ENCODE measurements at regions not wholly inside any gene's neighbourhood (a gene's known extent, or its start where the extent isn't known, plus 50 kb on each side); places are given as distances from the start of the nearest gene placed in this dataset.

DNA sequence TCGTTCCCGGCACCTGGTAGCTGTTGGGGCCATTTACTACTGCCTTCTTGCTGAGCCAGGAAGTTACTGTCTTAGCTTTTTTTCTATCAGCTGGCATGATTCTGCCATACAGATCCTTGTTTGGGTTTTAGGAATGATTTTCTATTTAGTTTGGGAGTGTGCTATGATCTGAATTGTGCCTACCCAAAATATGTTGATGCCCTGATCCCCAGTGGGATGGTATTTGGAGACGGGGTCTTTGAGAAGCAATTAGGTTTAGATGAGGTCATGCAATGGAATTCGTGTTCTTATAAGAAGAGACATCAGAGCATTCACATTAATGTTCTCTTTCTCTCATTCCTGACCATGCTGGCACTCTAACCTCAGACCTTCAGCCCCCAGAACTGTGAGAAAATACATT, 59.4 kb upstream of the HS3ST2 start:
- H4K8ac ChIP-seq (ENCODE audit: low read length), result no peak overlapping the region
- no peak overlapping the region for H3K9ac ChIP-seq (ENCODE audit: low read length)
- H2BK120ac ChIP-seq (ENCODE audit: low read depth, low read length), result no peak overlapping the region
- H3K36me3 ChIP-seq (ENCODE audit: control insufficient read depth in 1 of 2, insufficient read depth in 2 of 2, low read depth in 1 of 2, low read length in 2 of 2), result no peaks in the 10 kb centered on the region
- H3K79me1 ChIP-seq (replicated peaks; ENCODE audit: low read length, poor library complexity, severe bottlenecking), result no peaks in the 10 kb centered on the region
- H3K4me2 ChIP-seq (ENCODE audit: low read length, poor library complexity, severe bottlenecking), result no peak overlapping the region
- H2AK5ac ChIP-seq (ENCODE audit: low read length, severe bottlenecking), result no peak overlapping the region
- DNase-seq, result no peak
- no peaks in the 10 kb centered on the region for H3K4me1 ChIP-seq (ENCODE audit: control insufficient read depth, insufficient read depth, low read depth, low read length)
- no peak overlapping the region for H2BK5ac ChIP-seq (ENCODE audit: low read depth, low read length, poor library complexity, severe bottlenecking)
- no peak overlapping the region for H4K91ac ChIP-seq (ENCODE audit: low read length)
- no peak overlapping the region for H3K4me3 ChIP-seq (ENCODE audit: insufficient read depth in 1 of 2, low read depth in 1 of 2, low read length in 2 of 2)
- no peak overlapping the region for H3K14ac ChIP-seq (ENCODE audit: low read length in 2 of 2)
- H2BK12ac ChIP-seq (ENCODE audit: low read length in 2 of 2), result no peak overlapping the region
- H2BK15ac ChIP-seq (ENCODE audit: low read depth, poor library complexity, severe bottlenecking), result no peak overlapping the region
- no peak overlapping the region for H3K27ac ChIP-seq (ENCODE audit: low read length, poor library complexity, severe bottlenecking)
- H3K9me3 ChIP-seq (ENCODE audit: control insufficient read depth, low read length), result no peaks in the 10 kb centered on the region
- peaks cover 0 to 8% of the 10 kb centered on the region in 2 experiments for H3K27me3 ChIP-seq (ENCODE audit: control insufficient read depth in 1 of 2, insufficient read depth in 1 of 2, low read length in 2 of 2)
- no peak overlapping the region for H3K18ac ChIP-seq (ENCODE audit: low read depth in 1 of 2, low read length in 2 of 2)
- 78% methylated on average over 3 of the region's 4 CpGs for WGBS
- H3K4ac ChIP-seq (ENCODE audit: low read depth in 1 of 2, low read length in 2 of 2), result no peak overlapping the region
- H2AFZ ChIP-seq (ENCODE audit: low read depth, low read length), result no peak overlapping the region
- H3K23ac ChIP-seq (ENCODE audit: low read length in 2 of 2), result no peak overlapping the region

DNA sequence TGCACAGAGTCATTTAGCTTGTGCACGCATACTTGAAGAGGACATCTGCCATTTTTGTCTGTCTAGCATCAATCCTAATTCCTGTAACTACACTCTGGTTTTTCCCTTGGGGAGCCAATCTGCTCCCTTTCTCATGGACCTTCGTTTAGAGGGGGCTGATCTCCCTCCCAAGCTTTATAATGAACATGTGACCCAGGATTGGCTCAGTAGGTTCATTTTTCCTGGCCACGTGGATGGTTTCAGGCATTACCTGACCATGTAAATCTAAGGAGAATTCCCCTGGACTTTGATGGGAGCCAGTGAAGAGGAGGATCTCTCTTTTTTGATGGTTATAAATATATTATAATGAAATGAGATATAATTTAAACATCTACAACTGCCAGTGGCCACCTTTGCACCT, 56.8 kb upstream of the HS3ST2 start:
- Histone ChIP-seq H3K27ac (ENCODE audit: low read length, poor library complexity, severe bottlenecking) (no peak overlapping the region), H2BK12ac (ENCODE audit: low read length in 2 of 2) (no peak overlapping the region), H2AFZ (ENCODE audit: low read depth, low read length) (no peak overlapping the region), H3K27me3 (ENCODE audit: control insufficient read depth in 1 of 2, insufficient read depth in 1 of 2, low read length in 2 of 2) (peaks cover 0 to 8% of the 10 kb centered on the region in 2 experiments), H3K4me2 (ENCODE audit: low read length, poor library complexity, severe bottlenecking) (no peak overlapping the region), H3K4me1 (ENCODE audit: control insufficient read depth, insufficient read depth, low read depth, low read length) (no peaks in the 10 kb centered on the region), H3K4me3 (ENCODE audit: insufficient read depth in 1 of 2, low read depth in 1 of 2, low read length in 2 of 2) (no peak overlapping the region), H3K23ac (ENCODE audit: low read length in 2 of 2) (no peak overlapping the region), H3K14ac (ENCODE audit: low read length in 2 of 2) (no peak overlapping the region), H3K36me3 (ENCODE audit: control insufficient read depth in 1 of 2, insufficient read depth in 2 of 2, low read depth in 1 of 2, low read length in 2 of 2) (no peaks in the 10 kb centered on the region), H4K91ac (ENCODE audit: low read length) (no peak overlapping the region), H2BK15ac (ENCODE audit: low read depth, poor library complexity, severe bottlenecking) (no peak overlapping the region), H3K79me1 (replicated peaks; ENCODE audit: low read length, poor library complexity, severe bottlenecking) (no peaks in the 10 kb centered on the region), H4K8ac (ENCODE audit: low read length) (no peak overlapping the region), H2AK5ac (ENCODE audit: low read length, severe bottlenecking) (no peak overlapping the region), H3K9me3 (ENCODE audit: control insufficient read depth, low read length) (no peaks in the 10 kb centered on the region), H3K18ac (ENCODE audit: low read depth in 1 of 2, low read length in 2 of 2) (no peak overlapping the region), H3K9ac (ENCODE audit: low read length) (no peak overlapping the region), H3K4ac (ENCODE audit: low read depth in 1 of 2, low read length in 2 of 2) (no peak overlapping the region), H2BK120ac (ENCODE audit: low read depth, low read length) (no peak overlapping the region), H2BK5ac (ENCODE audit: low read depth, low read length, poor library complexity, severe bottlenecking) (no peak overlapping the region)
- DNase-seq, result no peak
- WGBS, result 60% methylated on average over 3 of the region's 3 CpGs

DNA sequence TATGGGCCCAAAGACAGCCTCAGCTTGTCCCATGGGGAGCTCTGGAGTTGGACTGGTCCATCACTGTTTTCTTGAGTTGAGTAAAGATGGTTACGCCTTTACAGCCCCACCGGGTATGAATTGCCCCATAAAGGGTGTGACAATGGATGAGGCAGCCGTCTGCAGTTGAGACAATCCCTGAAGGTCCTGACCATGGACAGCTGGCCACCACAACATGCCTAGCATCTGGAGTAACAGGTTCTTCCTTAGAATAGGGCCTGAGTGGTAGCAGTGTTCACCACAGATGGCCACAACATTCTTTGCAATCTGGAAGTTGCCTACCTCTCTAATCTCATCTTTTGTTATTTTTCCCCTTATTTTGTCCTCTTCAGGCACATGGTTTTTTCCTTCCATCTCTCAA, 51.5 kb upstream of the HS3ST2 start:
- no peaks in the 10 kb centered on the region for H3K36me3 ChIP-seq (ENCODE audit: control insufficient read depth in 1 of 2, insufficient read depth in 2 of 2, low read depth in 1 of 2, low read length in 2 of 2)
- no peak overlapping the region for H2BK12ac ChIP-seq (ENCODE audit: low read length in 2 of 2)
- DNase-seq, result no peak
- no peak overlapping the region for H3K4me3 ChIP-seq (ENCODE audit: insufficient read depth in 1 of 2, low read depth in 1 of 2, low read length in 2 of 2)
- no peak overlapping the region for H3K9ac ChIP-seq (ENCODE audit: low read length)
- no peak overlapping the region for H4K91ac ChIP-seq (ENCODE audit: low read length)
- H2BK15ac ChIP-seq (ENCODE audit: low read depth, poor library complexity, severe bottlenecking), result no peak overlapping the region
- H2AFZ ChIP-seq (ENCODE audit: low read depth, low read length), result no peak overlapping the region
- H2BK5ac ChIP-seq (ENCODE audit: low read depth, low read length, poor library complexity, severe bottlenecking), result no peak overlapping the region
- peaks cover 4 to 5% of the 10 kb centered on the region in 2 experiments for H3K27me3 ChIP-seq (ENCODE audit: control insufficient read depth in 1 of 2, insufficient read depth in 1 of 2, low read length in 2 of 2)
- H3K27ac ChIP-seq (ENCODE audit: low read length, poor library complexity, severe bottlenecking), result no peak overlapping the region
- H3K18ac ChIP-seq (ENCODE audit: low read depth in 1 of 2, low read length in 2 of 2), result no peak overlapping the region
- no peak overlapping the region for H2BK120ac ChIP-seq (ENCODE audit: low read depth, low read length)
- 86% methylated on average over 3 of the region's 3 CpGs for WGBS
- no peak overlapping the region for H3K23ac ChIP-seq (ENCODE audit: low read length in 2 of 2)
- H3K4me2 ChIP-seq (ENCODE audit: low read length, poor library complexity, severe bottlenecking), result no peak overlapping the region
- H3K4me1 ChIP-seq (ENCODE audit: control insufficient read depth, insufficient read depth, low read depth, low read length), result no peaks in the 10 kb centered on the region
- no peak overlapping the region for H4K8ac ChIP-seq (ENCODE audit: low read length)
- H2AK5ac ChIP-seq (ENCODE audit: low read length, severe bottlenecking), result no peak overlapping the region
- no peaks in the 10 kb centered on the region for H3K9me3 ChIP-seq (ENCODE audit: control insufficient read depth, low read length)
- H3K4ac ChIP-seq (ENCODE audit: low read depth in 1 of 2, low read length in 2 of 2), result no peak overlapping the region
- no peak overlapping the region for H3K14ac ChIP-seq (ENCODE audit: low read length in 2 of 2)
- no peaks in the 10 kb centered on the region for H3K79me1 ChIP-seq (replicated peaks; ENCODE audit: low read length, poor library complexity, severe bottlenecking)

DNA sequence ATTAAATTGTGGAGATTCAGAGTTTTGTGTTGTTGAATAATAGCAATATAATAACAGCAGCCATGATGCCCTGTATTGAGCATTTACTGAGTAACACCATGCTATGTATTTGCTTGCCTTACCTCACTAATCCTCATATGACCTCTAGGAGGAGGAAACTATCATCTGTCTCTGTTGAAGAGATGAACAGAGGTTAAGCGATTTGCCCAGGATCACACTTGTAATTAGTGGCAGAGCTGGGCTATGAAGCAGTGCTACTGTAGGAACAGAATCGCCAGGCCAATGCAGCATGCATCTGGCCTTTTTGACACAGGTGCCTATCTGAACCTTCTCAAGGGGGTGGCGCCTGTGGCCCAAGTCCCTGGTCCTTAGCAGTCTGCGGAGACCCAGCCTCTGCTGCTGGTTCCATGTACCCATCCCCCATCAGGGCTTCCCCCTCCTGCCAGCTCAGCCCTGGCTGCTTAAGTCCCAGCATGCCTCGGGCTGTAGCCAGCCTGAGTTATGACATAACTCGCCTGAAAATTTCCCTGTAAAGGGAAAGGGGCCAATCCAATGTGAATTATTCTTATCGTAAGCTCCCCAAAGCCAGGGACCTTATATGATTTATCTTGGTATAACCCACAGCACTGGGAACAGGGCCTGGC, 50.4 kb upstream of the HS3ST2 start:
- Histone ChIP-seq H4K8ac (ENCODE audit: low read length) (no peak overlapping the region), H2BK15ac (ENCODE audit: low read depth, poor library complexity, severe bottlenecking) (no peak overlapping the region), H2BK12ac (ENCODE audit: low read length in 2 of 2) (no peak overlapping the region), H2AK5ac (ENCODE audit: low read length, severe bottlenecking) (no peak overlapping the region), H3K27ac (ENCODE audit: low read length, poor library complexity, severe bottlenecking) (no peak overlapping the region), H3K27me3 (ENCODE audit: control insufficient read depth in 1 of 2, insufficient read depth in 1 of 2, low read length in 2 of 2) (peaks cover 2 to 4% of the 10 kb centered on the region in 2 experiments), H3K4ac (ENCODE audit: low read depth in 1 of 2, low read length in 2 of 2) (no peak overlapping the region), H3K23ac (ENCODE audit: low read length in 2 of 2) (no peak overlapping the region), H3K36me3 (ENCODE audit: control insufficient read depth in 1 of 2, insufficient read depth in 2 of 2, low read depth in 1 of 2, low read length in 2 of 2) (no peaks in the 10 kb centered on the region), H3K9me3 (ENCODE audit: control insufficient read depth, low read length) (no peaks in the 10 kb centered on the region), H3K18ac (ENCODE audit: low read depth in 1 of 2, low read length in 2 of 2) (no peak overlapping the region), H2BK5ac (ENCODE audit: low read depth, low read length, poor library complexity, severe bottlenecking) (no peak overlapping the region), H3K9ac (ENCODE audit: low read length) (no peak overlapping the region), H3K79me1 (replicated peaks; ENCODE audit: low read length, poor library complexity, severe bottlenecking) (no peaks in the 10 kb centered on the region), H3K4me2 (ENCODE audit: low read length, poor library complexity, severe bottlenecking) (no peak overlapping the region), H2AFZ (ENCODE audit: low read depth, low read length) (no peak overlapping the region), H3K4me3 (ENCODE audit: insufficient read depth in 1 of 2, low read depth in 1 of 2, low read length in 2 of 2) (no peak overlapping the region), H4K91ac (ENCODE audit: low read length) (no peak overlapping the region), H3K4me1 (ENCODE audit: control insufficient read depth, insufficient read depth, low read depth, low read length) (no peaks in the 10 kb centered on the region), H2BK120ac (ENCODE audit: low read depth, low read length) (no peak overlapping the region), H3K14ac (ENCODE audit: low read length in 2 of 2) (no peak overlapping the region)
- no peak for DNase-seq
- 58% methylated on average over 6 of the region's 7 CpGs for WGBS

All from mesenchymal stem cell (in vitro differentiated cells and primary cell).